PC-9 (cell line): ENCODE measurements at regions not wholly inside any gene's neighbourhood (a gene's known extent, or its start where the extent isn't known, plus 50 kb on each side); places are given as distances from the start of the nearest gene placed in this dataset.

Experiments used
- CTCF ChIP-seq: fragments of 200-600 bp; sonication (generic); conservative IDR thresholded peaks from 2 replicates; pipeline ENCODE4 v1.6.1; 2017; ENCODE audit warnings: mixed run types, antibody characterized with exemption, mild to moderate bottlenecking, moderate library complexity
- EZH2 ChIP-seq: fragments of 200-600 bp; sonication (generic); IDR thresholded peaks from 2 replicates; pipeline ENCODE4 v1.8.0; 2017; ENCODE audit warnings: antibody characterized with exemption, low read depth

GRCh38 chr4:165779950-165780670, 92.9 kb upstream of the TLL1 start:
- TF ChIP-seq CTCF, result no peak
- no peak for TF ChIP-seq EZH2
